Stomach (tissue), 8 donors: ENCODE measurements at regions not wholly inside any gene's neighbourhood (a gene's known extent, or its start where the extent isn't known, plus 50 kb on each side); places are given as distances from the start of the nearest gene placed in this dataset.
A peak's percentile ranks its signal among the peaks of the same experiment; 100 is the strongest.
"Not testable (repeated sequence)": the region's sequence is repeated elsewhere in the genome, so short reads cannot be mapped to it uniquely, and the experiment has no call there.

Experiments used
- DNase-seq, 2 donors: peaks; one replicate each; pipeline versions ENCODE4 v3.0.0 to v3.0.0-alpha.2; 2013 to 2019
- H3K27ac ChIP-seq, 5 donors: fragments of 200-600 bp in 4 of 5; sonication (generic) in 4 of 5; one replicate each; pipeline ENCODE4 v1.5.1; 2013 to 2019; ENCODE audit warnings: mild to moderate bottlenecking in 1 of 5, moderate library complexity in 1 of 5
- H3K27me3 ChIP-seq, 3 donors: fragments of 200-600 bp; sonication (generic); one replicate each; pipeline ENCODE4 v1.5.1; 2017 to 2019; ENCODE audit warnings: mixed run types in 1 of 3
- H3K36me3 ChIP-seq, 4 donors: fragments of 200-600 bp; sonication (generic); 1 replicate in 3 of 4; 2 replicates in 1 of 4; pipeline ENCODE4 v1.5.1; 2016 to 2019
- H3K4me1 ChIP-seq, 4 donors: fragments of 200-600 bp; sonication (generic); one replicate each; pipeline ENCODE4 v1.5.1; 2016 to 2019
- H3K4me3 ChIP-seq, 4 donors: fragments of 200-600 bp; sonication (generic) in 3 of 4; one replicate each; pipeline ENCODE4 v1.5.1; 2016 to 2019; ENCODE audit warnings: mild to moderate bottlenecking in 1 of 4
- H3K9me3 ChIP-seq, 4 donors: fragments of 200-600 bp; sonication (generic); one replicate each; pipeline ENCODE4 v1.5.1; 2016 to 2019
- CTCF ChIP-seq, 7 experiments: fragments of 450-650 bp in 4 of 7; fragments of 200-600 bp in 3 of 7; sonication (generic) in 3 of 7; IDR thresholded peaks; one replicate each; pipeline ENCODE4 v1.5.1; 2016 to 2019; ENCODE audit warnings: antibody characterized with exemption in 7 of 7, control low read depth in 2 of 7, mild to moderate bottlenecking in 1 of 7
- EP300 ChIP-seq: sonication (generic); formaldehyde crosslinking; IDR thresholded peaks from one replicate; pipeline ENCODE4 v1.6.1; 2017; ENCODE audit warnings: antibody characterized with exemption
- POLR2A ChIP-seq, 4 donors: fragments of 450-650 bp; IDR thresholded peaks; one replicate each; pipeline ENCODE4 v1.6.1; 2016; ENCODE audit warnings: antibody characterized with exemption in 4 of 4, control low read depth in 2 of 4, mild to moderate bottlenecking in 1 of 4, moderate library complexity in 1 of 4
- POLR2AphosphoS5 ChIP-seq, 3 donors: sonication (generic); formaldehyde crosslinking; IDR thresholded peaks; one replicate each; pipeline ENCODE4 v1.6.1; 2016; ENCODE audit warnings: antibody characterized with exemption in 3 of 3
- WGBS, 5 donors: extraction: QIAGEN DNeasy Blood & Tissue Kit in 3 of 5; methylation state at CpG; one replicate each; pipeline versions ENCODE4 v1.1.5 to v1.1.7; 2013 to 2018; 5-methylcytosine and 5-hydroxymethylcytosine counted together
- intact Hi-C: fragments of 100-400 bp; cut with DNase I; formaldehyde crosslinking; loops from one replicate; pipeline ENCODE4 v1.15.1; 2023; ENCODE audit warnings: low total_unique reads
- donor health status: healthy with polysubstance abuse.
- donor health status: Bipolar disorder and iron deficiency.
- donor health status: healthy.

GRCh38 chr1:69090752-69091151, 477.0 kb upstream of the LRRC7 start:
- TF ChIP-seq CTCF (IDR thresholded peaks at IDR 0.05), result no peak
- no peak for TF ChIP-seq POLR2A (IDR thresholded peaks at IDR 0.05)
- TF ChIP-seq EP300, result no peak
- no peak for TF ChIP-seq POLR2AphosphoS5 (IDR thresholded peaks at IDR 0.05)
- H3K4me1 ChIP-seq, result no peaks in the 10 kb centered on the region
- intact Hi-C loops, result no loop called here
- H3K36me3 ChIP-seq, result no peaks in the 10 kb centered on the region
- 58 to 78% (median 73%) methylated on average over 1 of the region's 1 CpG for WGBS, 5 donors
- H3K27me3 ChIP-seq, result no peaks in the 10 kb centered on the region
- no peak overlapping the region for H3K27ac ChIP-seq
- DNase-seq, result no peak
- no peak overlapping the region for H3K4me3 ChIP-seq
- peaks cover 0 to 21% (median 10%) of the 10 kb centered on the region in 4 donors for H3K9me3 ChIP-seq

- H3K27me3 ChIP-seq, H3K36me3 ChIP-seq, intact Hi-C loops, DNase-seq, H3K4me1 ChIP-seq, H3K27ac ChIP-seq, H3K4me3 ChIP-seq: not testable (repeated sequence)
- WGBS, 5 donors, result 85 to 95% (median 92%) methylated on average over 11 of the region's 11 CpGs
- H3K9me3 ChIP-seq, result peaks cover 0 to 15% (median 14%) of the 10 kb centered on the region in 4 donors
Observed at GRCh38 chr1:69102058-69102457, 465.7 kb upstream of the LRRC7 start.

GRCh38 chr1:69103213-69103612, 464.5 kb upstream of the LRRC7 start:
- Histone ChIP-seq H3K9me3 (peaks cover 0 to 15% (median 14%) of the 10 kb centered on the region in 4 donors), H3K4me3 (no peak overlapping the region), H3K27me3 (no peaks in the 10 kb centered on the region), H3K27ac (no peak overlapping the region), H3K36me3 (no peaks in the 10 kb centered on the region), H3K4me1 (no peaks in the 10 kb centered on the region)
- TF ChIP-seq EP300, result no peak
- no peak for DNase-seq
- intact Hi-C loops, result no loop called here

GRCh38 chr1:69103705-69104385, 463.9 kb upstream of the LRRC7 start:
- H3K4me3 ChIP-seq, result no peak overlapping the region
- DNase-seq, result no peak
- no peaks in the 10 kb centered on the region for H3K27me3 ChIP-seq
- 59 to 74% (median 62%) methylated on average over 2 of the region's 2 CpGs for WGBS, 5 donors
- TF ChIP-seq EP300 (no peak), CTCF (IDR thresholded peaks at IDR 0.05) (no peak), POLR2A (IDR thresholded peaks at IDR 0.05) (no peak), POLR2AphosphoS5 (IDR thresholded peaks at IDR 0.05) (no peak)
- H3K4me1 ChIP-seq, result no peaks in the 10 kb centered on the region
- intact Hi-C loops, result no loop called here
- H3K9me3 ChIP-seq, result peaks cover 0 to 15% (median 14%) of the 10 kb centered on the region in 4 donors
- H3K36me3 ChIP-seq, result no peaks in the 10 kb centered on the region
- H3K27ac ChIP-seq, result no peak overlapping the region

DNA sequence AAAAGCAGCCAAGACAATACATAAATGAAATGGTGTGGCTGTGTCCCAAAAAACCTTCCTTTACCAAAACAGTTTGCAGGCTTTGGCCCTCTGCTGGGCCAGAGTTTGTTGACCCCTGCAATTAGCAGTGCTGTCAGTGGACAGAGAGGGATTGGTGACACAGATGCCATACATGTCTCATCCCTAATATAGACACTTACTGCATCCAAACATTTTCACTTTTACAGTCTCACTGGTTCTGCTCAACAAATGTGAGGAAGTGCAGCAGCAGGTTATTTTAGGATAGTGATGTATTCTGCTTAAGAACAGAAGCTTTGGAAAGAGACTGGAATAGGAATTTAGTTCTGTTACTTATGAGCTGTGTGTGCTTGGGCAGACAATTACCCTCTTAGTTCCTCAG, 462.8 kb upstream of the LRRC7 start:
- Histone ChIP-seq H3K27ac (no peak overlapping the region), H3K4me3 (no peak overlapping the region), H3K27me3 (no peaks in the 10 kb centered on the region), H3K9me3 (peaks cover 0 to 15% (median 14%) of the 10 kb centered on the region in 4 donors), H3K36me3 (no peaks in the 10 kb centered on the region), H3K4me1 (no peaks in the 10 kb centered on the region)
- intact Hi-C loops, result no loop called here
- peak in 1 of 2 donors; percentile 5 for DNase-seq
- TF ChIP-seq POLR2A (IDR thresholded peaks at IDR 0.05) (no peak), EP300 (no peak), POLR2AphosphoS5 (IDR thresholded peaks at IDR 0.05) (no peak), CTCF (IDR thresholded peaks at IDR 0.05) (no peak)
